ENCODE measurements at regions not wholly inside any gene's neighbourhood (a gene's known extent, or its start where the extent isn't known, plus 50 kb on each side); places are given as distances from the start of the nearest gene placed in this dataset.
A peak's percentile ranks its signal among the peaks of the same experiment; 100 is the strongest.

DNA sequence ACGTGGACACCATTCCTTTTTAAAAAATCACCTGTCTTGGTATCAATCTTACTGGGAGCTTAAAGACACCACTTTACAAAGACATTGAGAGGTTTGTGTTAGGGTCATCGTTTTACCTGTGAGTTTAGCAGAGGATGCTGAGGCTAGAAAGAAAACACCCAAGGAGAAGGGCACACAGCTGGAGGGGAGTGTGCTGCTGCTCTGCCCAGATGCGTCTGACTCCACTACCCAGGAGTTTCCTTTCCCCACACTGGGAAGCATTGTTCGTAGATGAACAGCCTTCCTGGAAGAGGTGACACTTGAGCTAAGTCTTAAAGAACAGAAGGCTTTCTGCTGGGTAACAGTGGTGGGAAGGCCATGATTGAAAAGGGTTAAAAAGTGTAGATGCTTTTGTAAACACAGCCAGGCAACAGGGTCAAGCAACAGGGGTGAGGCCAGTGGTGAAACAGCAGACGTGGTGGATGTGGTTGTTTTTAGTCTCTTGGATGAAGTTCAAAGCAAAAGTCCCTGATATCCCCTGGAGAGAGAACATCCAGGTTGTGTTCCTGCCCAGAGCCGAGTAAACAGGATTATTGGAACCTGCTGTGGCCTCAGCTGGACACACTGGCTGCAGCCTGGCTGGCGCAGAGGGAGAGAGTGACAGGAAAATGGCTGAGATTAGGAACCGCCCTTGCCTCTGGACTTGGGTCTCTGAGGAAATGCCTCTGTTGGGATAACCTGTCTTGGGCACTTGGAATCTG lies 198.6 kb upstream of the JUN start:
- Mint-ChIP-seq H3K4me3 (ENCODE audit: unreplicated experiment) (no peak overlapping the region), H3K4me1 (ENCODE audit: unreplicated experiment) (peaks cover 25% of the 10 kb centered on the region), H3K9me3 (ENCODE audit: unreplicated experiment) (no peaks in the 10 kb centered on the region), H3K36me3 (ENCODE audit: low read depth, unreplicated experiment) (no peaks in the 10 kb centered on the region), H3K27ac (ENCODE audit: unreplicated experiment) (no peak overlapping the region), H3K27me3 (ENCODE audit: unreplicated experiment) (no peaks in the 10 kb centered on the region)
- no peak for TF ChIP-seq CTCF (IDR thresholded peaks at IDR 0.05; ENCODE audit: unreplicated experiment)
- no peak for DNase-seq (ENCODE audit: low spot score)

GRCh38 chr1:58983162-58983561 lies 199.3 kb upstream of the JUN start:
- Mint-ChIP-seq H3K4me3 (ENCODE audit: unreplicated experiment) (no peak overlapping the region), H3K27me3 (ENCODE audit: unreplicated experiment) (no peaks in the 10 kb centered on the region), H3K27ac (ENCODE audit: unreplicated experiment) (no peak overlapping the region), H3K36me3 (ENCODE audit: low read depth, unreplicated experiment) (no peaks in the 10 kb centered on the region), H3K4me1 (ENCODE audit: unreplicated experiment) (peaks cover 29% of the 10 kb centered on the region), H3K9me3 (ENCODE audit: unreplicated experiment) (no peaks in the 10 kb centered on the region)
- no peak for DNase-seq (ENCODE audit: low spot score)
- no peak for TF ChIP-seq CTCF (IDR thresholded peaks at IDR 0.05; ENCODE audit: unreplicated experiment)

- H3K27me3 Mint-ChIP-seq (ENCODE audit: unreplicated experiment), result no peaks in the 10 kb centered on the region
- no peak overlapping the region for H3K4me3 Mint-ChIP-seq (ENCODE audit: unreplicated experiment)
- no peak overlapping the region for H3K27ac Mint-ChIP-seq (ENCODE audit: unreplicated experiment)
- peaks cover 29% of the 10 kb centered on the region for H3K4me1 Mint-ChIP-seq (ENCODE audit: unreplicated experiment)
- DNase-seq (ENCODE audit: low spot score), result no peak
- H3K9me3 Mint-ChIP-seq (ENCODE audit: unreplicated experiment), result no peaks in the 10 kb centered on the region
- no peaks in the 10 kb centered on the region for H3K36me3 Mint-ChIP-seq (ENCODE audit: low read depth, unreplicated experiment)
- no peak for TF ChIP-seq CTCF (IDR thresholded peaks at IDR 0.05; ENCODE audit: unreplicated experiment)
Observed at GRCh38 chr1:58983633-58984245, 199.9 kb upstream of the JUN start.

GRCh38 chr1:58986996-58987767 lies 203.3 kb upstream of the JUN start:
- Mint-ChIP-seq H3K27ac (ENCODE audit: unreplicated experiment) (no peak overlapping the region), H3K36me3 (ENCODE audit: low read depth, unreplicated experiment) (no peaks in the 10 kb centered on the region), H3K4me1 (ENCODE audit: unreplicated experiment) (peaks cover 22% of the 10 kb centered on the region), H3K4me3 (ENCODE audit: unreplicated experiment) (peak overlapping the region; percentile 43), H3K9me3 (ENCODE audit: unreplicated experiment) (no peaks in the 10 kb centered on the region), H3K27me3 (ENCODE audit: unreplicated experiment) (no peaks in the 10 kb centered on the region)
- TF ChIP-seq CTCF (IDR thresholded peaks at IDR 0.05; ENCODE audit: unreplicated experiment), result no peak
- DNase-seq (ENCODE audit: low spot score), result no peak

All from endothelial cell (in vitro differentiated cells).